CD4-positive, alpha-beta T cell treated with Interleukin-2 at 100 ng/mL for 4 hours (primary cell): ENCODE measurements at regions not wholly inside any gene's neighbourhood (a gene's known extent, or its start where the extent isn't known, plus 50 kb on each side); places are given as distances from the start of the nearest gene placed in this dataset.

Experiments
- DNase-seq: peaks from one replicate; pipeline ENCODE4 v3.0.0-alpha.2; 2020; ENCODE audit warnings: low spot score

DNA sequence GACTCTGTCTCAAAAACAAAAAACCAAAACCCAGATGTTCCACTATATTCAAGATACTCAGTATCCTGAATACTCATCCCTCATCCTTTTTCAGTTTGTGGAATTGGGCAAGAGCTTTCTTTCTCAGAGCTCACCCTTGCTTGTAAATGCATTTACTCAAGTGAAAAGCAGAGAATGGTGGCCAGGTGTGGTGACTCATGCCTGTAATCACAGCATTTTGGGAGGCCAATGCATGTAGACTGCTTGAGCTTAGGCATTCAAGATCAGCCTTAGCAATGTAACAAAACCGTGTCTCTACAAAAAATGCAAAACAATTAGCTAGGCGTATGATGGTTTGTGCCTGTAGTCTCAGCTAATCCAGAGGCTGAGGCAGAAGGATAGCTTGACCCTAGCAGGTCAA is 553.2 kb upstream of the AMELY start:
- DNase-seq = no peak

DNA sequence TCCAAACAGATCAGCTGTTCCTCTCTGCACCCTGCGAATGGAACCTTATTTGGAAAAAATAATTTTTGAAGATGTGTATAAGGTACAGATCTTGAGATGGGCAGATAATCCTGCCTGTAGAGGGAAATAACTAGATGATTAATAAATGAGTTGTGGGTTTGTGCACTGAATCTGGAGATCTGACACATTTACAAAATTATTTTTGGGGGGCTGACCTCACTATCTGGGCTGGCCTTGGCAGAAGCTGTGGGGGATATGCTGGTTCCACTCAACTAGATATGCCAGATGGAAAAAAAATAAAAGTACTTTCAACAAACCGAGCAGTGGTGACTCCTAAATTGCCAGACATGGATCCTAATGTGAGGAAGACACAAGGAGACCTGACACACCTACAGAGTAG is 552.2 kb upstream of the AMELY start:
- no peak for DNase-seq

DNA sequence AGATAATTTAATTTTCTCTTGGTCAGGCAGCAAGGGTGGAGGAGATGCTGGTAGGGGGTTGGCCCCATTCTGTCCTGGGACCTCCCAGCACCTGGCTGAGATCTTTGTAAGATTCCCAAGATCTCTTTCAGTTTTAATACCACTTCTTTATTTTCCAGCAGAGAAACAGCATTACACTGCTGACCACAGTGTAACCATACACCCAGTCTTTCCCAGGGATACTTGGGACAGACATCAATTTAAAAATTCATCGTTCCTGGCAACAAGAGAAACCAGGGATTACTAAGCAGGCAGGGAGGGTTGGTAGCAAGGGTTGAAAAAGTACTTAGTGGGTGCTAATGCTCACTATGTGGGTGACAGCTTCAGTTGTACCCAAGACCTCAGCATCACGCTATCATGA is 551.6 kb upstream of the AMELY start:
- no peak for DNase-seq

DNA sequence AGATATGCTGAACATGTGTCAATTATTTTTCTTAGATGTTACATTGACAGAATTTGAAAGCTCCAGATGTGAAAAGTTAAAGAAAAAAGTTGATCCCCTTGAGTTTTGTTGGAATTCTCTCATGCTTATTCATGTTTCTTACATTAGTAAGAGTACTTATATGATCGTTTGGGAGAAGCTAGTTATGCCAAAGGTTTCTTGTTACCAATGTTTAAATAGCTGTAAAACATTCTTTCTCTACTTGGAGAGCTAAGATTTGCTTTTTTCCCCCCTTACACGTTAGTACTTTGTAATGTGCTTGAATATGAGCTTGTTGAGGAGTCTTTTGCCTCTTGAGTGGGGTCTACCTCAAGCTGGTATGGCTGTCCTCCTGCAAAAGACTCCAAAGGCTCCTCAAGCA is 551.1 kb upstream of the AMELY start:
- no peak for DNase-seq

DNA sequence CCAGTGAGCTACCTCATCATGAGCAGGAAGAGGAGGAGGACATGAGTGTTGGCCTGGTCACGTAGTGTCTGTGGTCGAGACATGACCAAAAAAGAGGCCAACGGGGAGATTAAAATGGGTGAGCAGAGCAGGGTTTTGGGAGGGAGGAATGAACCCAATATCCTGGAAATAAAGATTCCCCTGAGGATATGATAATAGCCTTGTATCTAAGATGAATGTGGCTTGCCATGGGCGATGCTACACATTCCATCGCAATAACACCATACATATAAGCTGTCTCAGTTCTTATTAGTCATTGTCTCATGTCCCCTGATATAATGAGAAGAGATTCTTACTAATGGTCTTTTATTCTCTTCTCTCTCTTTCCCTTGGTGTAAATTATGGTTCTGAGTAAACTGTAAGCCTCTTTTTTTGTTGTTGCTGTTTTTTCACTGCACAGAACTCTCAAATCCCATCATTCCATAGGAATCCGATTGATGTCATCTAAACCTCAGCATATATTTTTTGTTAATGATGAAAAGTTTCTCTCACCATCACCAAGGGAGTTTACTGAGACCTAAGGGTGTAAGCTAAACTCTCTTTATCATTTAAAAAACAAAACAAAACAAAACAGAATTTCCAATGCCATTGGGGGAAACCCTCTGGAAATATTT is 550.4 kb upstream of the AMELY start:
- DNase-seq = no peak

DNA sequence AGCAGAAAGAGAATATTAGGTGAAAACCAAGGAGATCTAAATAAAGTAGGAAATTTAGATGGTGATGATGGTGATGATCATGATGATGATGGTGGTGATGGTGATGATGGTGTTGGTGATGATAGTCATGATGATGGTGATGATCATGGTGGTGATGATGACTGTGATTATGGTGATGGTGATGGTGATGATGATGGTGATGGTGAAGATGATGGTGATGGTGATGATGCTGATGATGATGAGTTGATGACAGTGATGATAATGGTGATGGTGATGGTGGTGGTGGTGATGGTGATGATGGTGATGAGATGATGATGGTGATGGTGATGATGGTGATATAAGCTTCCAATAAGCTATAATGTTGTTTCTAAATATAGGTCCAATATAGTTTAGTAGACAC is 548.2 kb upstream of the AMELY start:
- DNase-seq = no peak

DNA sequence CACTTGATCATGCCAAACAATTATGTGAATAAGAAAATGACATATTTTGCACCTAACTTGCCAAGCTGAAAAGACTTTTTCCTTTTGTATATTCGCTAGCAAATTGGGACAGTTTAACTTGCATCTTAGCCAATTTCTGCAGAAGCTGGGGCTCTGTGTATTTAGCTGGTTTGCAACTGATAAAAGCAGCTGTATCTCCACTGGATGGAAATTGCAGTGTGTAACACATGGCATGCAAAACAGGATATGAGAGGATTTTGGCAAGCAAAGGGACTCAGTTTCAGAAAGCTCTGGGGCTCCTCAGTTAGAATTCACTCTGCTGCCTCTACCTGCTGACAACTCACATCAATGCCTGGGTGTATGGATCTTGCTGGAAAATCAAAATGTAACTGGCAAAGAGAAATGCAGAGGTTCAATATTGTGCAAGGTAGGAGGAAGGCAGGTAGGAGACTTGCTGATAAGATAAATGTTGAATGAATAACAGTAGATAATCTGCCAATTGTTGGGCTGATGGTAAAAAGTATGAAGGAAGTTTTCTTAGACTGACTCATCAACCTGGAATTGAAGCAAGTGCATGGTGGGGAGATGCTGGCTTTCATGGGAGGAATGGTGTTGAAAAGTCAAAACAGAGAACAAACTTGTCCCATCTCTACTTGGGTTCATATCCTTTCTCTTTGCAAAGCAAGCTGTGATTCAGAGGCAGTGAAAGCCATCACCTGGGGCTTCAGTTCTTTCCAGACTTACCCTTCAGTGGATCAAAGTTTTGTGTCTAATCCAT is 546.9 kb upstream of the AMELY start:
- DNase-seq = no peak

DNA sequence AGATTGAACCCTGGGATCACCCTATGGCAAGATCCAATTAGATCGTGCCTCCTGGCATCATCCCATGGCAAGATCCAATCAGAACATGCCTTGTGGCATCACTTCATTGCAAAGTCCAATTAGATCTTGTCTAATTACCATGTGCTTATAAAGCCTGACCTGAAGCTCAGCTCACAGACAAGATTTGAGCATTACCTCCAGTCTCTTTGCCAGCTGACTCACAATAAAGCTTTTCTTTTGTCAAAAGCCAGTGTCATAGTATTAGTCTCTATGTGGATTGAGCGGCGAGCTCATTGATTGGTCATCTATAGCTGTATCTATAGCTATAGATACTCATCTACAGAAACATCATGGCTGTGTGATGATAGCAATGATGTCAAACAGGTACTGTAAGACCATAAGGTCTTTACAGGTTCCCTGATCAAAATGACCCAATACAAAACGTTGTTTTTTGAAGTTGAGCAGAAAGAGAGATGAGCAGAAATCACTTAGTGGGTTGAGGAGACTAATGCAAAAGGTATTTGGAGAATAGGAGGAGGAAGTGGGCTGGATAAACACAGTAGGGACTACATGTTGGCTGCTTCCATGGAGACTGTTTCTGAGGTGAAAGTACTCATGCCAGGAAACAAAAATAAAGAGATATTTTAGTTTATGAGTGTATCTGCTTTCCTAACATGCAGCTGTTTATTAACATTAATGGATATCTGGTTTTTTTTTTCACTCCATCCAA is 545.9 kb upstream of the AMELY start:
- DNase-seq = no peak

DNA sequence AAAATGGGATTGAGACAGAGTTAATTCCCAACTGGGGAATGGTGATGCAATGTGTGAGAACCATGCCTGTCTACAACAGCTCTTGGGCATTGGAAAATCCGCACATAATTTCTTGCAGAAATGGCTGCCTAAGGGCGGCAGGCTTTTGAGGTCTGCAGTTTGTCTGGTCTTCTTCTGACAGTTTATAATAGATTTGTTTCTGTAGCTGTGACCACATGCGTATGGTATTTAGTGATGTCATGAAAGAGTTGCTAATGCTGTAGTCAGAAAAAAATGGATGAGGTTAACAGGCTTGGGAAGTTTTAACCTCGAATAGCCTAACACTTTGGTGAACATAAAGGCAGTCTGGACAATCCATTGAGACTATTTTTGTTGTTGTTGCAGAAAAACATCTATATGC is 544.1 kb upstream of the AMELY start:
- no peak for DNase-seq

DNA sequence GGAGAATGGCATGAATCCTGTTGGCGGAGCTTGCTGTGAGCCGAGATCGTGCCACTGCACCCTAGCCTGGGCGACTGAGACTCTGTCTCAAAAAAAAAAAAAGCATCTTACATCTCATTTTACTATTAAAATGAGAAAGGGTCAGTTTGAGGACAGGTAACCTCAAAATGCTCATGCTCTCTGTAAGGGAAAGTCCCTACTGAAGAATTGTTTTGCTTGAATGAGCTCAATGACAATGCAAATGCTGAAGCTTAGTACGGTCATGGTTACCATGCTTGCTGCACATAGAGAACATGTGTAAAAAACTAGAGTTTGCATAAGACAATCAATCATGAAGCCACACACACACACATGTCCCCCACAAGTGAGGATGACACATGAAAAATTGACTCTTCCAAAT is 541.8 kb upstream of the AMELY start:
- DNase-seq = no peak

DNA sequence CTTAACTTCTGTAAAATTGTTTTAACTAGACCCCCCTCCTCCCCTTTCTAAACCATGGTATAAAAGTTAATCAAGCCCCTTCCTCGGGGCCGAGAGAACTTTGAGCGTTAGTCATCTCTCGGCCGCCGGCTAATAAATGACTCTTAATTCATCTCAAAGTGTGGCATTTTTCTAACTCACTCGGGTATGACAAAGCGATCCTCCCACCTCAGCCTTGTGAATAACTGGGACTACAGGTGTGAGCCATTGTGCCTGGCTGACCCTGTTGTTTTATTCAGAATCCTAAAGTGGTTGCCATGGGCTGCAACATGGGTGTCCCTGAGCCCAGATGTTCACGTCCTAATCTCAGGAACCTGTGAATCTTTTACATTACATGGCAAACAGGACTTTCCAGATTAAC is 540.7 kb upstream of the AMELY start:
- DNase-seq = no peak

DNA sequence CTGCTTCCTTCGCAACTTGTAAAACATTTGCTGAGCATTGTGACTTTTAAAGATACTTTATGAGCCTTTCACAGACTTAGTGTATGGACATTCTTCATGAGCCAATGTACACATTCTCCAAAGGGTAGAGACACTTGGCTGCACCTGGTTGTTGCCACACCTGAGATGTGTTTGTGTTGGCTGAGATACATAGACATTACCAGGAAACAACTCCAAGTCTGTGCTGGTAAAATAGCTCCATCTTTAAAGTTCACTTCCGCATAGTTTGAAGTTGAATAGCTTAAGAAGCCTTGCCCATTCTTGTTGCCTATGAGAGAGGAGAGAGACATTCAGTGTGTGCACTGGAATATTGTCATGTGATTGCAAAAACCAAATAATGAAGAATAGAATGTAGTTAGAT is 538.3 kb upstream of the AMELY start:
- no peak for DNase-seq

DNA sequence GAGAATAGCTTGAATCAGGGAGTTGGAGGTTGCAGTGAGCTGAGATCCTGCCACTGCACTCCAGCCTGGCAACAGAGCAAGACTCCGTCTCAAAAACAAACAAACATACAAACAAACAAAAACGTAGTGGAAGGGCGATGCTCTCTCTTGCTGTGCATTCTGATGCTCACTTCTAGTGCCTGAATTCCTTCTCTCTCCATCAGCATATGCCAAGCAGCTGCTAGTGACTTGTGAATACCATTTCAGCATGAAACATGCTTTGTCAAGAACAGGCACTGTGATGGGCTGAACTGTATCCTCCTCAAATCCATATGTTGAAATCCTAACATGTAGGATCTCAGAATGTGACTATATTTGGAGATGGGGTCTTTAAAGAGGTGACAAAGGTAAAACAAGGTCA is 537.1 kb upstream of the AMELY start:
- DNase-seq = no peak

DNA sequence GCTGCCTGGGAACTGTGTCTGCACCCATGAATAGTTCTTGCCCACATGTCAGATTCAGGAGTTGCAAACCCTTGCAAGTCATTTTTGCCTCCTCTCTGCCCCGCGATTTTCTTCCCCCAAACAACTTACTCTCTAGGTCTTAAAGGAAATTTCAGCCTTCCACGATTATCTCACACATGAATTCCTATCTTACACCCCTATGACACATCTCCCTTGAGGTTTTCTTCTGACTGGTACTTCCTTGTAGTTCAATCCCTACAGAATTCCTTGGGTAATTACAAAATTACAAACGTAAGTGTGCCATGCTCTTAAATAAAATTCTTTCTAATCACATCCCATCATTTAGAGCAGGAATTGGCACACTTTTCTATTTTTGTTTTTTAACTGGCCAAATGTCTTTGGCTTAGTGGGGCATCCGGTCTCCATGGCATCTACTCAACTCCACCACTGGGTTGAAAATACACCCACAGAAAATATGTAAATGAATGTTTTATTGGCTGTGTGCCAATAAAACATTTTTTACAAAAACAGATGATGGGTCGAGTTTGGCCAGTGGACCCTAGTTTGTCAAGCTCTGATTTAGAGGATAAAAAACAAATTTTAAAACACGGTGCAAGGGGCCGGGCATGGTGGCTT is 536.4 kb upstream of the AMELY start:
- no peak for DNase-seq

DNA sequence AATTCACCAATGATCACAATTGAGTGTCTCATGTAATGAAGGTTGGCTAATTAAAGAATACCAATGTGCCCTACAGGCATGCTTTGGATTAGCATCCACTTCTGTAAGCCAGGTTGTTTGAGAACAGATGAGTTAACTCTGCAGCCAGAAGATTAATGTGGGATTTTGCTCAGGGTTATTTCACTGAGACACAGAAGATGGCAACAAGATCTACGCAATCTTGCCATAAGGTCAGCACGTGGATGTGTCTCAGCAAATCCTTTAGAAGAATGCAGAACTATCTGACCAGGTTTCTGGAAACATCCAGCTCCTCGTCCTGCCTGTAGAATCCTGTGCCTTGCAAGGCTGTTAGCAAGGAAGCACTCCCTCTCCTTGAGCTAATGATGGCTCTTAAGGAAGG is 532.6 kb upstream of the AMELY start:
- DNase-seq = no peak

DNA sequence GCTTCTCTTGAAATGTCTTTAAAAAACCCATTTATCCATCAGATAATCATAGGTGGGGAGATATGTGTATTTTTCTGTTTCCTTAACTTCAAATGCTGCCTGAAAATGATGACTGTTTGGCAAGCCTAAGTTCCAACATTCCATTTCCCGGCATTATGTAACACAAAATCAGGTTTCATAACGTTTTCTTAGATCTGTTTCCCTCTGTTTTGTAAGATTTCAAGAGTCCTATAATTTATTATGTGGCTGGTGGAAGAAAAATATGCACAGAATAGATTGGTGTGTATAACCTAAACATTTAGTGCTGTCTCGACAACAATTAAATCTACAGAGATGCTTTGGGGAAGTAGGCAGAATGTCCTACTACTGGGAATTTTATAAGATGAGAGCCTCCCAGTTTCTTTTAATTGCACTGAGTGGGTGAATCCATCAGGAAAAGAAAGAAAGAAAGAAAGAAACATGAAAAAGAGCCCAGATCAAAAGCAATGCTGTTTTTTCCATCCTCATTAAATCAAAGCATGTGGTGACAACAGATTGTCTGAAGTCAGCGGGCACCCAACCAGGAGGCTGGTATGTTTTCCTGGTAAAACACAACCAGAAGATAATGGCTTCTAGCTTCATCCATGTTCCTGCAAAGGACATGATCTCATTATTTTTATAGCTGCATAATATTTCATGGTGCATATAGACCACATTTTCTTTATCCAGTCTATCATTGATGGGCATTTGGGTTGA is 529.4 kb upstream of the AMELY start:
- no peak for DNase-seq

DNA sequence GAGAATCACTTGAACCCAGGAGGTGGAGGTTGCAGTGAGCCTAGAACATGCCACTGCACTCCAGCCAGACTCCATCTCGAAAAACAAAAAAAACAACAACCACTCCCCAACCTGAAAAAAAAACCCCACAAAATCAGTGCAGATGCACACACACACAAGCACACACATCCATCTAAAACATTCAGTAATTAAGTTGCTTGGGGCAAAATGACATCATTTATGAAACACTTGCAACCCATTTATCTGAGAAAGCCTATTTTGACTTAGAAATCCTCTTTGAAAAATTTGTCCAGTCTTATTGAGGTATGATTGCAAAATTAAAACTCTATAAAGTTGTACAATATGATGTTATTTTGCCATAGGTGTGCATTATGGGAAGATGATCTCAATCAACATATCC is 525.5 kb upstream of the AMELY start:
- DNase-seq = no peak

DNA sequence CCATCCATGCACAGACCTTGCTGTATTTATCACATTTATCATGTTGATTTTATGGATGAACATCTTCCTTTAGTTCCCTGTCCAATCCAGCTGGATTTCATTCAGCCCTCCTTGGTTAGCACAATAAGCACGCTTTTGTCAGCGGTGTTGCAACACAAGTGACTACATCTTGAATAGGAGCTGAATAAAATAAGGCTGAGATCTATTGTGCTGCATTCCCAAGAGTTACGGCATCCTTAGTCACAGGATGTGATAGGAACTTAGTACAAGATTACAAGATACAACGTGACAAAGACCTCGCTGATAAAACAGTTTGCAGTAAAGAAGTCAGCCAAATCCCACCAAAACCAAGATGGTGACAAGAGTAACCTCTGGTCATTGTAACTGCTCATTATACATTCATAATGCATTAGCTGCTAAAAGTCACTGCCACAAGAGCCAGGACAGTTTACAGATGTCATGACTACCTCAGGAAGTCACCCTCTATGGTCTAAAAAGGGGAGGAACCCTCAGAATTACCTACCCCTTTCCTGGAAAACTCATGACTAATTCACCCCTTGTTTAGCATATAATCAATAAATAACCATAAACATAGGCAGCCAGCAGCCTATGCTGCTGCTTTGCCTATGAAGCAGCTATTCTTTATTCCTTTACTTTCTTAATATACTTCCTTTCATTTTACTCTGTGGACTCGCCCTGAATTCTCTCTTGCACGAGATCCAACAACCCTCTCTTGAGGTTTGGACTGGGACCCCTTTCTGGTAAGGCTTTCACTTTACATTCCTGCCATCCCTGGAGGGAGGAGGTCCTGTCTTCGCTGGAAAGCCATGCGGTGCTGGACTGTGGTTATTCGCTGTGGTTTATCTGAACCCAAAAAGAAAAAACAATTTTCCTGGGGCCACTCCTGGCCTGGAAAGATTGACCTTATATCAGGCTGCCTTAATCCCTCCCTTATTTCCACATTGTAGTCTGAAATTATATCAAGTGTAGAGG is 522.6 kb upstream of the AMELY start:
- no peak for DNase-seq

DNA sequence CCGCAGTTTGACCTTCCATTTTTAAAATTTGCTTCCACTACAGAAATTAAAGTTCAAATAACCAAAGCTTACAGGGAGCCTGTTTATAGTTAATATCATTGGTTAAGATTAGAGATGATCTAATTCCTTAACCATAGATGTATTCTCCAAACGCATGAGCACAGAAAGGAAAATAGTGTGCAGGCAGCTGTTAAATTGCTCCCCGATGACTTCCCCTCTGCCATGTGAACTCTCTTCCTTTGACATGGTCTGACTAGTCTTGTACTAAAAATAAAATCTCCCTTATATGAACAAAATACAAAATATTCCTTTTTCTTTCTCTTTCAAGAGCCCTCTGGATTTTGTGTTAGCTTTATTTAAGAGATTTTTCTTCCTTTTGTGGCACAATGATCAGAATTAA is 507.6 kb upstream of the AMELY start:
- DNase-seq = no peak

DNA sequence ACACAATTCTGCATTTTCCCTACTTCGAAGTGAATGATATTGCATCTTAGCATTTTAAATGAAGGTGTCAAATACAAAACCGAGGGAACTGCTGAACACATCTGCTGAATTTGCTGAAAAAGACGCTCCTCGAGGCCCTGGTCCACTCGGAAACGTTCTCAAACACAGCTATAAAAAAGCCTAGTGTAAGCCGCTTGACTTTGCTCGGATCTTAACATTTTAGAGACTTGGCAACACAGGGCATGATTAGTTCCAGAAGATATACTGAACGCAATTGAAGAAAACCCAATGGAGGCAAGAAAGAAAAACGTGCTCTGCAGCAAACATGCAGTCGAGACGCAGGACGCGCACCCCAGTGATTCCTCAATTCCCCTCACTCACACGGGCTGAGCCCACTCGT is 506.4 kb upstream of the AMELY start:
- no peak for DNase-seq

DNA sequence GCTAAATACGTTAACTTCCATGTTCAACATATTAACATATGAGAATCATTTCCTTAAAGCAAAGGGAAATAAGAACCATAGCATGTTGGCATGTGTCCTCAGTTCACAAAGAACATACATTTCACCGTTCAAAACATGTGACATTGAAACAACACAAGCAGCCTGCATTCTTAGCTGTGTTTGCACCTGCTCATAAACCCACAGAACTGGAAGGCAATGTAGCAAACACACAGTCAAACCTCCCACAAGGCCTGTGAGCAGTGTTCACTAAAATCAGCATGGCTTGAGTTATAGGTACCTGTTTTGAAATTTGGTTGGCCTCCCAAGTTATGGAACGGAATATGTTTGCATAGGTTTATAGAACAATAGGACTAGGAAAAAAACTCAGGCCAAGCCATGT is 504.9 kb upstream of the AMELY start:
- no peak for DNase-seq
